Stimulated activated CD4-positive, alpha-beta T cell treated with anti-CD3 and anti-CD28 coated beads, Interleukin-4, amount 100 ng/mL, for 24 hours (primary cell): ENCODE measurements at regions not wholly inside any gene's neighbourhood (a gene's known extent, or its start where the extent isn't known, plus 50 kb on each side); places are given as distances from the start of the nearest gene placed in this dataset.
"Not testable (repeated sequence)": the region's sequence is repeated elsewhere in the genome, so short reads cannot be mapped to it uniquely, and the experiment has no call there.

ENCODE experiments used
- DNase-seq: peaks from one replicate; pipeline ENCODE4 v3.0.0-alpha.2; 2020

- no peak for DNase-seq
Observed at GRCh38 chr2:236777408-236777807, 207.8 kb downstream of the ACKR3 start.

- DNase-seq = no peak
Observed at GRCh38 chr2:236781933-236782816, 212.6 kb downstream of the ACKR3 start.

- DNase-seq = no peak
Observed at GRCh38 chr2:236782938-236783337, 213.3 kb downstream of the ACKR3 start.

- DNase-seq = no peak
Observed at GRCh38 chr2:236783417-236784020, 213.9 kb downstream of the ACKR3 start.

- DNase-seq = no peak
Observed at GRCh38 chr2:236785611-236786057, 216.0 kb downstream of the ACKR3 start.

- no peak for DNase-seq
Observed at GRCh38 chr2:236786751-236787150, 217.1 kb downstream of the ACKR3 start.

- DNase-seq = not testable (repeated sequence)
Observed at GRCh38 chr2:236787376-236787775, 217.8 kb downstream of the ACKR3 start.

- DNase-seq = no peak
Observed at GRCh38 chr2:236787885-236788284, 218.3 kb downstream of the ACKR3 start.

GRCh38 chr2:236790963-236791362, 221.3 kb downstream of the ACKR3 start:
- DNase-seq = no peak

GRCh38 chr2:236793023-236794011, 223.7 kb downstream of the ACKR3 start:
- no peak for DNase-seq

GRCh38 chr2:236794176-236794957, 224.7 kb downstream of the ACKR3 start:
- no peak for DNase-seq

- no peak for DNase-seq
Observed at GRCh38 chr2:236795169-236795860, 225.7 kb downstream of the ACKR3 start.

GRCh38 chr2:236795861-236796219, 226.2 kb downstream of the ACKR3 start:
- DNase-seq = no peak

- no peak for DNase-seq
Observed at GRCh38 chr2:236796236-236796635, 226.6 kb downstream of the ACKR3 start.

- no peak for DNase-seq
Observed at GRCh38 chr2:236797411-236797810, 227.8 kb downstream of the ACKR3 start.

- DNase-seq = no peak
Observed at GRCh38 chr2:236798491-236798890, 228.9 kb downstream of the ACKR3 start.

- DNase-seq = no peak
Observed at GRCh38 chr2:236799391-236800026, 229.9 kb downstream of the ACKR3 start.

- DNase-seq = no peak
Observed at GRCh38 chr2:236802862-236803261, 233.2 kb downstream of the ACKR3 start.

- DNase-seq = no peak
Observed at GRCh38 chr2:236803621-236804020, 234.0 kb downstream of the ACKR3 start.

- no peak for DNase-seq
Observed at GRCh38 chr2:236805800-236806531, 236.3 kb downstream of the ACKR3 start.
